Femur (tissue), 1 donor: ENCODE measurements at regions not wholly inside any gene's neighbourhood (a gene's known extent, or its start where the extent isn't known, plus 50 kb on each side); places are given as distances from the start of the nearest gene placed in this dataset.
"Not testable (repeated sequence)": the region's sequence is repeated elsewhere in the genome, so short reads cannot be mapped to it uniquely, and the experiment has no call there.

Source experiments
- DNase-seq: peaks from one replicate; pipeline ENCODE4 v3.0.0-alpha.2; 2017

- no peak for DNase-seq
Observed at GRCh38 chr1:29621826-29622435, 385.6 kb downstream of the PTPRU start.

DNA sequence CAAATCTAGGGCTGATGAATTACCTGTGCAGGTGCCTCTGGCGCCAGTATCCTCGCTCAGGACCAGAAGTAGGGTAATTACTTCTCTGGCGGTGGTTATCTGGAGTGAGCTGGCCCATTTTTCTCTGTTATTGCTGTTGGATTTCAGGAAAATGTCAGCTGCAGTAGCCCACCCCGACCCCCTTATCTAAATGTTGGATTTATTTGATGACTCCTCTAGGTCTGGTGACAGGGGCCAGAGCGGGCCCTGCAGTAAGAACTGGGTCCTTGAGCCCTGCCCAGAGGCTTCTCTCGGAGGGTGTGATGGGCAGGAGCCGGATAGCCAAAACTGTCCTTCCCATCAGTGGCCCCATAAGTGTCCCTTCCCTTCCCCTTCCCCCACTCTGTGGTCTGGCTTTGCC, 384.3 kb downstream of the PTPRU start:
- DNase-seq: no peak

DNA sequence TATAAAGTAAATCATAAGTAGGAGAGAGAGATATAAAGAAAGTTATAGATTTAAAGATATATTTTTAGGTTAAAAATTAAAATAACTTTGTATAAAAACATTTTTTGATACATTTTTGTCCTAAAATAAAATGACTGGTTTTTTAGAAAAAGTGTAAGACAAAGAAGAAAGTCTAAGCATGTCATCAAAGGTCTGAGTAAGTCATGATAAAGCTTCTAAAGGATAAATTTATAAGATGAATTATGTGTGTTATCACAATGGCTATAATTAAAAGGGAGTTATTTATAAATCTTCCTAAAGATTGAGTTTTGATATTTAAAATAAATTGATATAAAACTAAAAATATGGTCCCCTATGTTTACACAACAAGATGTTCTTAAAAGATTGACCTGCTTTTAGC, 370.9 kb downstream of the PTPRU start:
- no peak for DNase-seq

DNA sequence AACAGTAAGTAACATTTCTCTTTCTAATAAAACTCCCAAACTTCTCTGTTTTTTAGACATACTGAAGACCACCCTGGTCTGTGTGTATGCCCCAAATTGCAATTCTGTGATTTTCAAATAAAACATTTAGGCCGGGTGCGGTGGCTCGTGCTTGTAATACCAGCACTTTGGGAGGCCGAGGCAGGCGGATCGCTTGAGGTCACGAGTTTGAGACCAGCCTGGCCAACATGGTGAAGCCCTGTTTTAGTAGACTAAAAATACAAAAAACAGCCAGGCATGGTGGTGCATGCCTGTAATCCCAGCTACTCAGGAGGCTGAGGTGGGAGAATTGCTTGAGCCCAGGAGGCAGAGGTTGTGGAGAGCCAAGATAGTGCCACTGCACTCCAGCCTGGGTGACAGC, 368.5 kb downstream of the PTPRU start:
- not testable (repeated sequence) for DNase-seq

GRCh38 chr1:29603622-29604021, 367.3 kb downstream of the PTPRU start:
- no peak for DNase-seq

DNA sequence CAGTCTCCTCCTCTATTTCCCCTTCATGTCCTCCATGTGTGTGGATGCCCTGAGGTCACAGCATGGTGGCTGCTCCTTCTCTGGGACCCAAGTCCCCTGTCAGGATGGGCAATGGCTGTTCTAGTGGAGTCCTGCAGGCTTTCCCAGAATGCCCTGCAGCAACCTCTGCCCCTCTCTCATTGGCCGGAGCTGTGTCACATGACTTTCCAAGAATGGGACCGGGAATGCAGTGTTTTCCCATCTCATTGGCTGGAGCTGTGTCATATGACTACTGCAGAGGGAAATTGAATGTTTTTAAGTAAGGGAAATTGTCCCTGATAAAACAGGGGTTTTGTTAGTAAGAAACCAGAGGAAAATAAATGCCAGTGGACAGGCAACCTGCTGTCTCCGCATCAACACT, 365.9 kb downstream of the PTPRU start:
- no peak for DNase-seq

GRCh38 chr1:29601021-29601420, 364.7 kb downstream of the PTPRU start:
- DNase-seq: no peak

- DNase-seq: no peak
Observed at GRCh38 chr1:29599826-29600225, 363.5 kb downstream of the PTPRU start.

- DNase-seq: no peak
Observed at GRCh38 chr1:29599071-29599470, 362.7 kb downstream of the PTPRU start.

DNA sequence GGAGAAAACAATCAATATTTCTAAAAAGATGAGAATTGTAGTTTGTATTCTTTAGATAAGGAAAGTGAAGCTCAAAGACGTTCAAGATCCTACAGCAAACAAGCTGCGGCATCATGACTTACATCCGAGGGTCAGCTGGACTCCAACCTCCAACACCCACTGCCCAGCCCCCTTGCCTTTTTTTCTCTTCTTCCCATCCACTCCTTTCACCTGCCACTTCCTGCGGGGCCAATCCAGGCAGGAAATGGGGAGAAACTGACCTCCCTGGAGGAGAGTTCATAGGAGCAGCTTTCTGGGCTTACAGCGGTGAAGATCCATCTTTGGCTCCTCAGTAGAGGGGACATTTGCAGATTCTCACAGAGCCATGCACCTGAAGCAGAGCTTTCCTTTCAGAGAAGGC, 361.5 kb downstream of the PTPRU start:
- DNase-seq: no peak

GRCh38 chr1:29593601-29594382, 357.5 kb downstream of the PTPRU start:
- no peak for DNase-seq

DNA sequence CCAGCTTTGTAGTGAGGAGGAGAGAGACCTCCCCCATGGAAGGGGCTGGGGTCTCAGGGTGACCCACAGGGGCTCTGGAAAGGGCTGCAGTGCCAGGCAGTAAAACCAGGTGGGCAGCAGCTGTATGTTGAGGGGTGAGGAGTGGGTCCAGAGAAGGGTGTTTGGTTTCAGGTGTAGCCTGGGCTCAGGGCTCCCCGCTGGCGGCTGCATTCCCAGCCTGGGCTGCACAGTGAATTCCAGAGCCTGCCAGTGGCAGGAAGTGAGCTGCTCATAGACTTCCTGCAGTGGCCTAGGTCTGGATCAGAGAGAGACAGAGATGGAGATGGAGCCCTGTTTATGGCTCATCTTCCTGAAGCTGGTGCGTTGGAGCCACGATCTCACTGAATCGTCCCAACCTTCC, 356.4 kb downstream of the PTPRU start:
- no peak for DNase-seq

DNA sequence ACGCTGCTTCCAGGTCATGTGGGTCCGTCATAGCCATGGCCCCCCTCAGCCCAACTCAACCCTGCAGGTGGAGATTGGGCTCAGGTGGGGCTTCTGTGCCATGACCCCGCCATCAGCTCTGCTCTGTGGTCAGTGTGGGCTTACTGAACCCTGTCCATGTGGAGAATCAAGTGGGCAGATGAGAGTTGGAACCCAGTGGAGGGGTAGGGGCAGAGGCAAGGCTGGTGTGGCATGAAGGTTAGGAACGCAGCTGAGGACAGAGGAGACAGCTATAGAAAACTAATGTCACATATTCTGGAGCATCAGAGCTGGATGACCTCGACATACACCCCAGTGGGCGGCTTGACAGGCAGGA, 355.9 kb downstream of the PTPRU start:
- DNase-seq: no peak

DNA sequence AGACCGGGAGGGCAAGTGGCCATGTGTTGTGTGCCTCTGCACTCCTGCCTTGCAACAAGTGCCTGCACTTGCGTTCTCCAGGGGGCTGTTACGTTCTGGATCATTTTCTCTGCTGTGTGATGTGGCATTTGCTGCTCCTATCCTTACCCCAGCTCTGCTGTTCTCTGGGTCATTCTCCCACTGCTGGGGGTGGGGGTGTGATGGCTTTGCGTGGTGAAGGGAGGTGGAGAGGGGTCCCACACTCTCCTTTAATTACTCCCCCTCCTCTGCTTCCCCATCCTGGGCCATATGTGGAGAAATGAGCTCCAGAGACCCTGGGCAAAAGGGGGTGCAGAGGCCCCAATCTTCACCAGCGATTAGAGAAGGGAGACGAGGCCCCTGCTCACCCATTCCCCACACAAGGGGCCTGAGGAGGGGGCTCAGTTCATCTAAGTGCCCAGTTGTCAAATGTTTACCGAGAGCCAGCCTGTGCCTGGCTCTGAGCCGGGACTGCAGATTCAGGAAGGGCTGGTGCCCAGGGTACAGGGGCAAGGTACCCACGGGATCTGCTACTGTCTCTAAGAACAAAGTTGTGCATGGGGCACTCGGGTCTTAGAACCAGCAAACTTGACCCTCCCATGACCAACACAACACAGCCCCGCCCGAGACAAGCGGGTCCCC, 355.4 kb downstream of the PTPRU start:
- no peak for DNase-seq

DNA sequence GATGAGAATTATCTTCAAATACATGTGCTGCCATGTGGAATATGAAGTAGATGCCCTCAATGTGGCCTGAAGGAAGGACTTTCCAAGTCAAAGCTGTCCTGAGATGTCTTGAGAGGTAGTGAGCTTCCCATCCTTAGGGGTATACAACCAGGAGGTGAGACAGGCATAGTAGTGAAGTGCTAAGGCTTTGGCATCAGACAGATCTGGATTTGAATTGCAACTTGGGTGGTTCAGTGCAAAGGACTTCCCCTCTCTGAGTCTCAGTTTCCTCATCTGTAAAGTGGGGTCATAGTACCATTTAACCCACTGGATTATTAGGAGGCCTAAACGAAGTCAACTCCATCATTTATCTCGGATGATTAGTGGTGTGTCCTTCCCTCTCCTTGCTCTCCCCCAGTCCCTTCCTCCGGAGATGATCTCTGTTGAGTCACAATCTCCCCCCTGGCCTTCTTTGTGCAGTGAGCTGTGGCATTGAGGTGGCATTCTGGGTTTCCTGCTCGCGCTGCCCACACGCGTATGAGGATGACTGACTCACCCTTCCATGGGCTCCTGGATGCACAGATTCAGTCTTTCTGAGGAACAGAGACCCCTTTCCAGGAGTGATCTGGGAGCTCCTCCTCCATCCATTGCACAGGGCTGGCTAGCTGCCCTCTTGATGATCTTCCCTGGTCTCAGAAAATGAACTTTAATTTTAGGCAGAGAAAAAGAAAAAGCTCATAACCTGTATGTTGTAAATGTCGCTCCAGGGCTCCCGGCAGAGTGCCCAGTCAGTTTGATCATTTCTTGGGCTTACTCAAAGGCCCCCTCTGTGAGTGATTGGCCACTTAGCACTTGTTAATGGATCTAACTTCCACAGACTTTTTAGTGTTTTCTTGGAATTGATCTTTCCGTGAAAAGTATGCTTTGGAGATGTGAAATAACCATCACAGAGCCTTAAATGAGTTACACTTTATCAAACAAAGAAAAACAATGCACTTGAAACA, 354.6 kb downstream of the PTPRU start:
- DNase-seq: no peak

DNA sequence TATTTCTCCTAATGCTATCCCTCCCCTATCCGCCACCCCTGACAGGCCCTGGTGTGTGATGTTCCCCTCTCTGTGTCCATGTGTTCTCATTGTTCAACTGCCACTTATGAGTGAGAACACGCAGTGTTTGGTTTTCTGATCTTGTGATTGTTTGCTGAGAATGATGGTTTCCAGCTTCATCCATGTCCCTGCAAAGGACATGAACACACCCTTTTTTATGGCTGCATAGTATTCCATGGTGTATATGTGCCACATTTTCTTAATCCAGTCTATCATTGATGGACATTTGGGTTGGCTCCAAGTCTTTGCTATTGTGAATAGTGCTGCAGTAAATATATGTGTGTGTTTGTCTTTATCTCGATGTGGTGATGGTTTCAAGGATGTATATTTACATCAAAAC, 353.4 kb downstream of the PTPRU start:
- DNase-seq: not testable (repeated sequence)

DNA sequence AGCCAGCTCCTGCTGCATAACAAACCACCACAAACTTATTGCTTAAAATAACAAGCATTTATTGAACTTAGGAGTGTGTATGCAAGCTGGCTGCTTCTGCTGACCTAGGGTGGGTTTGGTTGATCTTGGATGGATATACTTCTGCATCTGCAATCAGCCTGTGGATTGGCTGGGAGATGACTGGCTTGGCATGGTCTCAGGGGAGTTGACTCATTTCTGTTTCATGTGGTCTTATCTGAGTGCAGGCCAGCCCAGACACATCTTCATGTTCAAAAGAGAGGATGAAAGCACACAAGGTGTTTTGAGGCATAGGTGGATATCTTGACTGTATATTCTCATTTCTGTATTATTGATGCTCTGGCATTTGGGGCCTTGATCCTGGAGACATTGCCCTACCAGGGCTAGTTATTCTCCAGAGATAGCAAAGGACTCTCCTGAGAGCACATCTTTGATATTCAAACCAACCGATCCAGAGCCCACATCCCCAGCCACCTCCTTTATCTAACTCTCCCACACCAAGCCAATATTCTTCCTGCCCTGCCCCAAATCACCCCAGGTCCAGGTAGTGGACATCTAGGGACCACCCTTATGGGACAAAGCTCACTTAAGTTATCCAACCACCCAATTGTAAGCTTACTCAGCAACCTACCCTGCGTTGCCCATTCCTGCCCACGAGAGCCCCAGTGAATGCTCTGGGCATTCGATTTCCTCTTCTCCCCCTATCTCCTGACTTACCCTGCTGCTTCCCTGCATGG, 350.8 kb downstream of the PTPRU start:
- DNase-seq: no peak

GRCh38 chr1:29586215-29586614, 349.9 kb downstream of the PTPRU start:
- DNase-seq: no peak

DNA sequence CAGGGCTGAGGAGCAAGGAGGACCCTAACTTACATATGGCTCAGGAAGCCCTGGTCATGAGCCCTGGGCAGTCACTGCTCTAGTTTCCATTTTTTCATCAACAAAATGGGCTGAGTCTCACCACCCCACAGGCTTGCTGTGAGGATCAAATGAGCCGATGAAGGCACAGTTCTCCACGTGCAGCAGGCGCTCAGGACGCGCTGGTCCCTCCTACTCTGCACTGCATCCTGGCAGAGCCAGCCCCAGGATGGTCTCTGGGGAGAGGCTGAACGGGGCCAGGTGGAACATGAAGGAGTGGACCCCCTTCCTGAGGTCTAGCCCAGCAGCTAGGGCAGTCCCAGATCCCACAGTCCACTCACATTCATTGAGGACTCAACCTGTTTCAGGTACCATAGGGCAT, 349.3 kb downstream of the PTPRU start:
- no peak for DNase-seq

- DNase-seq: no peak
Observed at GRCh38 chr1:29585201-29585600, 348.9 kb downstream of the PTPRU start.

- DNase-seq: no peak
Observed at GRCh38 chr1:29584776-29585175, 348.5 kb downstream of the PTPRU start.

DNA sequence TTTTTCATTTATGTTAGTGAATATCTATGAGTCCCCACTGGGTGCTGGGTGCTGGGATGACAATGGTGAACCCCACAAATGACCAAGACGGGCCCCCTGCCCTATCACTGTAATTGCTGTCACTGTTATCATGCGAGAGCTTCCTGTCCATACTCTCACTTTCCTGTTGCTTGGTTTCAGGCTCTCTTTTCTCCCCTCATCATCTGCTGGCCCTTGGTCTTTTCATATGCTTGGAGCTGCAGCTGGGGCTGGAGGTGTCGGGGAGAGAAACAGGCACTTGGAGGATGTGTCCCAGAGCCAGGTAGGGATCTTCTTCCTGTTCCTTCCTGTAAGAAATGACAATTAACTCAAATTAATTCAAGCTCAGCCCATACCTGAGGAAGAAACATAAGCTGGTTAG, 348.0 kb downstream of the PTPRU start:
- no peak for DNase-seq
